GM12878 (cell line): ENCODE measurements at regions not wholly inside any gene's neighbourhood (a gene's known extent, or its start where the extent isn't known, plus 50 kb on each side); places are given as distances from the start of the nearest gene placed in this dataset.

Source experiments
- ATAC-seq: fragments of 200-7000 bp; cut with Tn5 transposase; 3 replicates; pipeline ENCODE4 v1.9.1; 2020; ENCODE audit warnings: mild to moderate bottlenecking, moderate library complexity
- BruUV-seq: library from RNA; stranded (reverse); fragments of 400-500 nt; replicated peaks from 2 replicates; lab custom pipeline; 2021; lab: Mats Ljungman, UMichigan
- CTCF ChIA-PET: fragments of 300-600 bp; sonication (Branson Sonifier 250); formaldehyde crosslinking; extraction: SDS; loops from one replicate; lab custom pipeline; 2021; ENCODE audit warnings: inconsistent platforms; lab: Yijun Ruan, JAX
- POLR2A ChIA-PET: fragments of 350-600 bp; formaldehyde crosslinking; extraction: SDS; loops from one replicate; lab custom pipeline; 2021; ENCODE audit warnings: inconsistent platforms; lab: Charles Lee
- RAD21 ChIA-PET: fragments of 300-600 bp; sonication (Branson Sonifier 250); formaldehyde crosslinking; loops from one replicate; lab custom pipeline; 2023; ENCODE audit warnings: antibody characterized with exemption; ENCODE audit not compliant: unreplicated experiment; lab: Charles Lee
- SMC1A ChIA-PET: fragments of 300-600 bp; sonication (Branson Sonifier 250); formaldehyde crosslinking; loops from one replicate; lab custom pipeline; 2023; ENCODE audit not compliant: unreplicated experiment, uncharacterized antibody; lab: Charles Lee
- DNase-seq: peaks from one replicate; pipeline ENCODE4 v3.0.0-alpha.2; 2011; ENCODE audit warnings: low read depth, low spot score
- FAIRE-seq: peaks from 3 replicates; lab custom pipeline; 2011; peaks lifted over from hg19 to GRCh38; lab: Jason Lieb, UNC
- H2AFZ ChIP-seq: 2 replicates; pipeline ENCODE4 v1.6.0; 2011; ENCODE audit warnings: low read depth, low read length, control low read depth; ENCODE audit not compliant: control insufficient read depth
- H3K27ac ChIP-seq: 2 replicates; pipeline ENCODE4 v1.5.1; 2011; ENCODE audit warnings: control low read depth; ENCODE audit not compliant: control insufficient read depth, insufficient read depth
- H3K27me3 ChIP-seq, 2 experiments: replicated peaks in 1 of 2; 2 replicates each; pipeline versions ENCODE4 v1.6.0 to v1.6.1; 2011; ENCODE audit warnings: low read length in 1 of 2; ENCODE audit not compliant: control insufficient read depth in 2 of 2, insufficient read depth in 2 of 2
- H3K36me3 ChIP-seq, 2 experiments: 2 replicates each; pipeline ENCODE4 v1.5.1; 2011; ENCODE audit warnings: low read length in 1 of 2; ENCODE audit not compliant: control insufficient read depth in 2 of 2, insufficient read depth in 2 of 2
- H3K4me1 ChIP-seq: 2 replicates; pipeline ENCODE4 v1.6.1; 2011; ENCODE audit warnings: mild to moderate bottlenecking, low read length, moderate library complexity, mixed read lengths; ENCODE audit not compliant: control insufficient read depth, insufficient read depth
- H3K4me2 ChIP-seq: 2 replicates; pipeline ENCODE4 v1.6.0; 2011; ENCODE audit warnings: control low read depth; ENCODE audit not compliant: control insufficient read depth, insufficient read depth
- H3K4me3 ChIP-seq: fragments of 200-600 bp; sonication (generic); 2 replicates; pipeline ENCODE4 v1.5.1; 2016
- H3K79me2 ChIP-seq: 2 replicates; pipeline ENCODE4 v1.6.0; 2011; ENCODE audit warnings: low read length; ENCODE audit not compliant: control insufficient read depth, insufficient read depth
- H3K9ac ChIP-seq: 2 replicates; pipeline ENCODE4 v1.8.0; 2011; ENCODE audit warnings: low read length, control low read depth, mixed read lengths; ENCODE audit not compliant: control insufficient read depth, insufficient read depth
- H3K9me3 ChIP-seq: replicated peaks from 3 replicates; pipeline ENCODE4 v1.5.1; 2011; ENCODE audit warnings: mild to moderate bottlenecking, low read length; ENCODE audit not compliant: control insufficient read depth, insufficient read depth
- H4K20me1 ChIP-seq: 2 replicates; pipeline ENCODE4 v1.6.0; 2011; ENCODE audit not compliant: control insufficient read depth, insufficient read depth
- BACH1 ChIP-seq: fragments of 450-650 bp; IDR thresholded peaks from 2 replicates; pipeline ENCODE4 v1.6.1; 2017; ENCODE audit warnings: mild to moderate bottlenecking, borderline replicate concordance
- BCL3 ChIP-seq: IDR thresholded peaks from 2 replicates; pipeline ENCODE4 v1.6.1; 2011; ENCODE audit warnings: borderline replicate concordance, low read depth, mild to moderate bottlenecking, moderate library complexity, low read length; ENCODE audit not compliant: insufficient read depth, poor library complexity, severe bottlenecking
- IKZF1 ChIP-seq: fragments of 450-650 bp; conservative IDR thresholded peaks from 2 replicates; pipeline ENCODE4 v1.6.1; 2017; ENCODE audit warnings: antibody characterized with exemption, mild to moderate bottlenecking
- JUNB ChIP-seq: IDR thresholded peaks from 2 replicates; pipeline ENCODE4 v1.6.1; 2016; ENCODE audit warnings: antibody characterized with exemption, mild to moderate bottlenecking
- MAX ChIP-seq: IDR thresholded peaks from 2 replicates; pipeline ENCODE4 v1.6.1; 2012; ENCODE audit warnings: low read depth, low read length, improper control_type of control experiment
- NBN ChIP-seq: fragments of 450-650 bp; IDR thresholded peaks from 2 replicates; pipeline ENCODE4 v1.6.1; 2016
- NKRF ChIP-seq: fragments of 450-650 bp; conservative IDR thresholded peaks from 2 replicates; pipeline ENCODE4 v1.6.1; 2017; ENCODE audit warnings: mild to moderate bottlenecking, moderate library complexity
- RB1 ChIP-seq: fragments of 450-650 bp; formaldehyde crosslinking; IDR thresholded peaks from 2 replicates; pipeline ENCODE4 v1.6.1; 2017; ENCODE audit warnings: mild to moderate bottlenecking, borderline replicate concordance
- RELB ChIP-seq: fragments of 450-650 bp; IDR thresholded peaks from 2 replicates; pipeline ENCODE4 v1.6.1; 2017; ENCODE audit warnings: low read depth, mild to moderate bottlenecking, moderate library complexity
- SPI1 ChIP-seq: IDR thresholded peaks from 2 replicates; pipeline ENCODE4 v1.6.1; 2011; ENCODE audit warnings: low read depth, mild to moderate bottlenecking, low read length, moderate library complexity, borderline replicate concordance; ENCODE audit not compliant: insufficient read depth
- STAT3 ChIP-seq: IDR thresholded peaks from 2 replicates; pipeline ENCODE4 v1.6.1; 2011; ENCODE audit warnings: low read depth, low read length, improper control_type of control experiment
- TAF1 ChIP-seq: IDR thresholded peaks from 2 replicates; pipeline ENCODE4 v1.6.1; 2011; ENCODE audit warnings: mild to moderate bottlenecking, low read depth, low read length, borderline replicate concordance
- WGBS: methylation state at CpG from one replicate; pipeline ENCODE4 v1.1.6; 2016; ENCODE audit warnings: low lambda C conversion rate; ENCODE audit not compliant: insufficient replicate concordance, insufficient coverage; ENCODE audit errors: missing lambda C conversion rate; 5-methylcytosine and 5-hydroxymethylcytosine counted together
- in situ Hi-C: fragments of 300-500 bp; cut with MboI; formaldehyde crosslinking; loops from 9 replicates; pipeline ENCODE4 v1.14.3; 2018; ENCODE audit warnings: mixed read lengths
- intact Hi-C: fragments of 100-400 bp; cut with micrococcal nuclease; formaldehyde crosslinking; loops from one replicate; pipeline ENCODE4 v1.14.2; 2022; ENCODE audit not compliant: unreplicated experiment

- intact Hi-C loops = loop anchor here (10.0 kb wide), 1 partner anchor 538 kb away; no protein-coding TSS in a partner anchor
- no peak for ATAC-seq
Measured at GRCh38 chr10:113263056-113263455, 289.8 kb upstream of the HABP2 start.

More at GRCh38 chr10:113263056-113263455, 289.8 kb upstream of the HABP2 start:
- ChIA-PET CTCF (no interaction called here), RAD21 (no interaction called here), POLR2A (no interaction called here), SMC1A (no interaction called here)
- Histone ChIP-seq H3K36me3 (no peaks in the 10 kb centered on the region), H4K20me1 (no peaks in the 10 kb centered on the region), H3K9me3 (no peaks in the 10 kb centered on the region), H3K9ac (no peak overlapping the region), H2AFZ (no peak overlapping the region), H3K4me1 (no peaks in the 10 kb centered on the region), H3K4me2 (no peak overlapping the region), H3K4me3 (no peak overlapping the region), H3K27me3 (peaks cover 0 to 1% of the 10 kb centered on the region in 2 experiments; a peak in 2 of 4 replicates), H3K79me2 (no peaks in the 10 kb centered on the region), H3K27ac (no peak overlapping the region)
- DNase-seq (no peak), FAIRE-seq (no peak)
- 24% methylated on average over 3 of the region's 3 CpGs for WGBS
- BruUV-seq = no TSS peak
- in situ Hi-C loops = no loop called here
- TF ChIP-seq BCL3 (no peak), JUNB (no peak), NKRF (no peak), MAX (no peak), BACH1 (no peak), STAT3 (no peak), TAF1 (no peak), NBN (no peak), RB1 (no peak), SPI1 (no peak), RELB (no peak), IKZF1 (no peak)
